Anterior cingulate cortex (tissue), 58 donors: ENCODE measurements at regions not wholly inside any gene's neighbourhood (a gene's known extent, or its start where the extent isn't known, plus 50 kb on each side); places are given as distances from the start of the nearest gene placed in this dataset.
A peak's percentile ranks its signal among the peaks of the same experiment; 100 is the strongest.
"Not testable (repeated sequence)": the region's sequence is repeated elsewhere in the genome, so short reads cannot be mapped to it uniquely, and the experiment has no call there.

ENCODE experiments used
- DNase-seq, 58 donors: peaks; one replicate each; lab custom pipeline; 2025; lab: John Stamatoyannopoulos, UW

DNA sequence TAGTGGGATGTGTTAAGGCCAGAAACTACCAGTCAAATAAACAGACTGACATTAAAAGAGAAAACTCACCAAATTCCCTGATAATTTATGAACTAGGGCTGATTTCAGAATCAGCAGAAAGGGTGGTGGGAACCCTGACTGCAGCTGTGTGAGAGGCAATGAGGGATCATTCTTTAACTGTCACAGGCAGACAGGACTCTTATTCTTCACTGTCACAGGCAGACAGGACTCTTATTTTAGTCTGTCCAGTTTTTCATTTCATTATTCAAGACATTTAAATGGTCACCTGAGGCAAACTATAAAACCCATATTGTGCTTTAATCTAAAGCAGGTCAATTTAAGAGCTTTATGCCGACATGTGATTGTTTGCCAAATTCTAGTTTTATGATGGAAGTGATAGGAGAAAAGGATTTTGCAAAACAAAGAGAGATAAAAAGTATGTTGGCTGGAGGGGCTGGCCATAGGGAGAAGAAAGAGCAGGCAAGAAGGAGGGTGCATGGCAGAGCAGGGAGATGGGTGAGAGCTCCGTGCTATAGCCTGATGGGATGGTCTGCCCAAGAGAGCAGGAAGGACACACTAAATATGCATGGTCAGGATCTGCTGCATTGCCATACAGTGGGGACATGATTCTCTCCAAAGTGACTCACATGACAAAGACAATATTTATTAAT lies 366.8 kb downstream of the ANAPC1 start:
- DNase-seq = not testable (repeated sequence)

DNA sequence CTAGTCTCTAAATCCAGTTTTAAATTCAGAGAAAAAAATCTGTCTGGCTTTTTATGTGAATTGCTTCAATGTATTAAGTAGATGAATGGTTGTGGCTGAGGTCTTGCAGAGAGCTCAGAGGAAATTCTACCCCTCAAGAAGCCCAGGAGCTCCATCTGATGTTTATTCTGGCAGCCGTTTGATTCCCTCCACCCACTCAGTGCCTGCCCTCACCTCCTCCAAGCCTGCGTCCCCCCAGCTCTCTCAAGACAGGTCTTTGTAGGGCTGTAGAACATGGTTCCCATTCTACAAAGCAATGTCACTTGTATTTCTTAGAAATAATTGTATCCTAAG lies 366.3 kb downstream of the ANAPC1 start:
- DNase-seq = not testable (repeated sequence)

DNA sequence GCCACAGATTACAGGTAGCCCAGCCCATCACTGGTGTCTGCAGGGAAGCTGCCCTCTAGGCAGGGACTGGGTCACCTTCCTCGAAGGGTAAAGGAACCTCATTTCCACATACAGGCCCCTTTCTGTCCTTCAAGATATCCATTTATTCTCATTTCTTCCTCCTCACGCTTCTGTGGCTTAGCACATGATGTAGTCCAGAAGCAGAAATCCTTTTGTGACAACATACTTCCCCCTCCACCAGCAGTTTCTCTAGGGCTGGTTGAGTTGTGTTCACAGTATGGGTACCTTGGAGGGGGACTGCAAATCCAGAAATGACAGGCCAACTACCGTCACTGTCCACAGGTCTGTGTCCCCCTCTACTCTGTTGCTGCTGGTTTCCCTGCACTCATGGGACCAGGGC lies 364.9 kb downstream of the ANAPC1 start:
- DNase-seq = no peak

DNA sequence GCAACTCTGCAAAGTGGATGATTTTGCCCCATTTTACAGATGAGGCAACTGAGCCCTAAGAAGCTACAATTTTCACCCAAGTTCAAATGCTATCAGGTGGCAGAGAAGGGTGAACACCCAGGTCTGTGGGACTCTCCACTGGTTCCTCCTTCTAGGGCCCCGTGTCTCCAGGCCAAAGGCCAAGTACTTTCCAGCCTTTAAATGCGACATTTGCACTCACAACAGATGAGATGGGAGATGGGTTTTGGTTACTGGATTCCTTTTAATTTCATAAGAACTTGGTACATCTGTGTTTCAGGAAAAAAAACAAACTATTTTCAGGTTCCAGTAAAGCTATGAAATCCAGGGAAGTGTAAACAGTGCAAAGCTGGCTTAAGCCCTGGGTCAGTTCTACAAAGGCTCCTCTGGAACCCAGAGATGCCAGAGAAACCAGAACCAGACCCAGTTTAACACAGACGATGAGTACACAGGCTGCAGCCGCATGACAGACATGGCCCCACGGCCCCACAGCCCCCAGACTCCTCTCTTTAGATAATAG lies 361.7 kb downstream of the ANAPC1 start:
- no peak for DNase-seq

DNA sequence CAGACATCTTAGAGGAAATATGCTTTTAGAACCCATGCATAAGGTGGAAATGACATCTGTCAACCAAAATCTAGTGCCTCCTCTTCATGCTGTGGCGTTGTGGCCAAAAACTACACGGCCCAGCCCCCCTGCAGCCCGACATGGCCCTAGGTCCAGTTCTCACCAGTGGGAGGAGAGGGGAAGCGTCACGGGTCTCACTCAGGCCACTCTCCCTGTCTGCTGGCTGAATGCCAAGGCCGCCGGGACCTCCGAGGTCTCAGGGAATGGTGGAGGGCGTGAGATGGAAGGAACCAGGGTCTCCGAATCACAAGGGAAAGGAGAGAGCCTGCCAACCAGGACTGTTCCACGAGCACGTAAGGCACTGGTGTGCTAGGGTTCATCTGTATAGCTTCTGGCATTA lies 361.0 kb downstream of the ANAPC1 start:
- DNase-seq = no peak

DNA sequence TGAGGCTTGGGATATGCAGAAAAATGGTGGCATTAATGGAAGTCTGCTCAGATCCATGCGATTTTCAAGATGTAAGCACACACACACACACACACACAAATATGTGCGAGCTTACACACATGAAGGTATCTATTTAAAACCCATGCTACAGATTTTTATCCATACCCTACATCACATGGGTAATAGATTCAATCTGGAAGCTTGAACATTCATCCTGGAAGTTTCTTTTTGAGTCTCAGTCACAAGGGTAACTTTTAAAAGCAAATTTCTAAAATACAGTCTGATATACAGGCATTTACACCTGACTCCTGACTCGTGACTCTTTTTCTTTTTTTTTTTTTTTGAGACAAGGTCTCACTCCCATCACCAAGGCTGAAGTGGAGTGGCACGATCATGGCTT lies 359.0 kb downstream of the ANAPC1 start:
- DNase-seq = not testable (repeated sequence)

DNA sequence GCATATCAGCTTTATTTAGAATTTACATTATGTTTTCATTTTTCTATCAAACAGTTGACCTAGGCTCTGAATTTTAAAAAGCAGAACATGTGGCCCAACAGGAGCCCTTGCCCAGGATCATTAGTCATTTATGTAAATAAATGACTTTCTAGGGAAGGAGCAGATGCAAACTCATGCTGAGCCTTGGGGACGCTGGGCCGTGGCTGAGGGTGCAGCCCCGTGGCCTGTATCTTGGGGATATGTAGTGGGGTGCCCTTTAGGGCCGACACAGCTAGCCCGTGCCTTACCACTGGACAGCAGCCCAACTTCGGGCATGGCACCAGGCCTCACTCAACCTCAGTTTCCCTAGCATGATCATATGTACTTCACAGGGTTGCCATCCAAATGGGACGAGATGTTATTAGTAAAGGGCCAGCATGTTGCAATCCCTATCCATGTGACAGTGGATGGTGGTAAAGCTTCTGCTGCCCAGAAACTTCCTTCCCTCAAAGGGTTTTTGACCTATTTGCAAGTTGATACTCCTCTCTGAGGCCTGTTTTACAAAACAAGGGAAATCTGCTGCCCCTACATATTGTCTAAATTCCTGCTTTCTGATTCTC lies 357.9 kb downstream of the ANAPC1 start:
- DNase-seq = not testable (repeated sequence)

DNA sequence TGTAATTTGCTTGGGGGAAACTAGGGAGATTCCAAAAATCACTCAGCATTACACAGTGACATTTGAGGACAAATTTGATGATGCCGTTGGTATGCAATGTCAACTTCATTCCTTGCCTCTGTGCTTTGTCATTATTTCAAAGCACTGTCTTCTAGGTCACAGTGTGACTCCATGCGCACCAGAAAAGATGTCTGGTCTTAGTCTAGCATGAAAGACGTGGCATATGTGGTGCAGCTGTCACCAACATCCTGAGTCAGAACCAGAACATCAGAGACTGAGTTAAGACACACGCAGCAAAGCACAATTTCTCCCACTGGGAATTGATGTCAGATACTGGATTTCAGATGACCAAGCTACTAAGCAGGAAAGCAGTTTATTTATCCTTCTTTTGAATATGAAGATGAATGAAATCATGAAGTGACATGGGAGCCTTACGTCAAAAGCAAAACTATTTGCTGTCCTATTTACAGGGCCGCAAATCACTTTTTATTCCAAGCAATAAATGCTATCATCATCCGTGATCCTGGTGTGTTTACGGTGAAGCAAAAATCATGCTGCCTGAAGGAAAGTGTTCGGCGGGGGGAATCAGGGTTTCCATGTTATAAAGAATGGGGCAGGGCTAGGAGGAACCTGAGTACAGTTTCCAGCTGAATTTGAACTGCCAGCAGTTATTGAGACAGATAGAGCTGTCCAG lies 356.1 kb downstream of the ANAPC1 start:
- DNase-seq = not testable (repeated sequence)

DNA sequence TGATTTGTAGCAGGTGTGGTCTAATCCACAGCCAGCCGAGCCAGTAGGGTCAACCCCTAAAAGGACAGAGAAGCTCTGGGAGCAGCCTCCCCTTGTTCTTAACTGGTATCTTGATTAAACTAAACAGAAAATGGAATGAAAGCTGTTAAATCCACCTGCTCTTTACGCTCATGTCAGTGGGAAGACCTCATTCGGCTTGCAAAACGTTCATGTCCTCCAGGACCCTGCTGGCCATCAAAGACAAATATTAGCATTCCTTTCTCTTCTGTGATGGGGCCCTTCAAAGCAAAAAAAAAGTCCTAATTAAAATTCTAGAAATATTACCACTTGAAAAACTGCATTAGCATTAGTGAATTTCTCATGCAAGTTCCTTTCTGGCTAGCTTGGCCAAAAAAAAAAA lies 355.0 kb downstream of the ANAPC1 start:
- DNase-seq = not testable (repeated sequence)

DNA sequence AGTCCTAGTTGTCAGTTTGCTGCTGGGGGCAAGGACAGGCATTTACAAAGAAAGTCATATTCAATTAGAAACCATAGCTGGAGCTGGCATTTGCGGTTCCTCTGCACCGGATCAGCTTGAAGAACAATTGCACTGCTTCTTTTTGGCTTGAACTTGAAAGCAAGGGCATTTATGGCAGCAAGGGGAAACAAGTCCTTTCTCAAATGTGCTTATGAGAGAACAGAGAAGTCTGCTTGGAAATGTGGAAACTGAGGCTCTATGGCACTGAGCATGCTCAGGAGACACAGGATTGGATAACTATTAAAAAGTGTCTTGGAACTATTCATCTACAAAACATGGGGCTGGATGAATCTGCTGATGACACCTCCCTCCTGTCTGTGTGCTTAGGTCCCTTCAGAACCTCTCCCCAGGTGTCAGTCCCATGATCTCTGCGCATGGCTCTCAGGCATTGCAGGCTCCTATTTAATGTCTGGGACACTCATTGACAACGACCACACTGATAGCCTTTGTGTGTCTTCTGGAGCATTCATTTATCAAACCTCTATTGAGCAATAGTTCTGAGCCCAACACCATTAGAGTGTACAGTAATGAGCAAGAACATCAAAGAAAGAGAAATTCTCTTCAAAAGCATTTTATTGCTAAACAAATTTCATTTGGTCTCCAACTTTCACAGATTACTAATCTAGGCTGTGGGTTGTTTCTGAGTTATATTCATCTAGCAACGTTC lies 353.6 kb downstream of the ANAPC1 start:
- DNase-seq = not testable (repeated sequence)

DNA sequence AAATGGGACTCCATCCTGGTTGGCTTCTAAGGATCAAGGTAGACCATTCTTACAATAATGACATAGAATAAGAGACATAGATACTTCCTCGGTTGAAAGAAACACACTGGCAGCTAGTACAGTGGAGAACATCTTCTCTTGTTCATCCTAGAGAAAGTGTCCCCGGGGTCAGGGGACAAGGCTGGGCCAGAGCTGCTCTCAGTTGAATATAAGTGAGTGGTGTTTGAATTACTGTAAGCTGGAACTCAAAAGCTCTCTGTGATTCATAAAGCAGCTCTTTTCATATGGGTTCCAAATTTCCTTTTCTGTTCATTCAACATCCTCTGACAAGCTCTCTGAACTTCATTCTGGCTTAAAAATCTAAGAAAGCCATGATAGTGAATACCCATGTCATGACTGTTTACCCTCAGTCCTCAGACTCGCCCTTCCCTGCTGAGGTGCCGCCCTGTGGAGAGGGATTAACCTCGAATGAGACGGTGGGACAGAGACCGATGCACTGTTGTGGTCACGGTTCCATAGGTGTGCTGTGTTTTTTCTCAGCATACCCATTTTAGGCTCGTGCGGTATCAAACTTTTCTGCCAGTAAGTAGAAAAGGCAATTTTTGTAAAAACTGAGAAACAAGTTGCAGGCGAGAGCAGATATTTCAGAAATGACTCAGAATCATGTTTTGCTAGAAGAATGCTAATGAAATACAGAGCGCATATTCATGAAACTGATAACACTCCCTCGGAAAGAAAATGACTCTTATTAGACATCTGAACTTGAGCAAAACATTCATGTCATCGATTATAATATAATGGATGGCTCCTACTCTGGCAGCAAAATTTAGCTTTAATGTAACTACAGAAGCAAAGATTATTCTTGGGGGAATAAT lies 351.1 kb downstream of the ANAPC1 start:
- DNase-seq = not testable (repeated sequence)

DNA sequence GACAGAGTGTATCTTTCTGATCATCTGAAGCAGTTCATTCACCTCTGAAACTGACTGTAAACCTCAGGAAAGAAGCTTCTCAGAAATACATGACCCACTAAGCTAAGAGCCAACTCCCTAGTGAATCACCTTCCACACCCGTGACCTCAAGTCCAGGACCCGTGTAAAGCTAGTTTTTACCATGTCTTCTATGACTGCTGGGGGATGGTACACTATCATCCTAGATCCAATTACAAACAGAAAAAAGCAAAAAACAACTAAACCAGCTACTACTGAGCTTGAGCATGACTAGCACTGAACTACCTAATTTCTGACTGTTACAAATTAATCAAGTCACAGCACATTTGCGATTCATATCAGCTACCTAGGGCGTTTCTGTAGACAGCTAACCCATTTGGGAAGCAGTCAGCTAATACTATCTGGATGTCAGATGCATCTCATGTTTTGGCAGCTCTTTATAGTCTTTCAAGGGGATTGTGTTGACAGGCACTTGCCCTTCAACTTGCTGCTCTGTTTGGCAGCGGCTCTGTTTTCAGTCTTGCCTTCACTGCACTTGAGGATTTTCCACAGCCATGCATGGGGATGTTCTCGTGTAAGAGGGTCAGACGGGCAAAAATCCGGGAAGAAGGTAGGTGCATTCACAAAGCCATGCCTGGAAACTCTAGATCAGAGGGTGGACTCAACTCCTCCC lies 350.3 kb downstream of the ANAPC1 start:
- DNase-seq = not testable (repeated sequence)

DNA sequence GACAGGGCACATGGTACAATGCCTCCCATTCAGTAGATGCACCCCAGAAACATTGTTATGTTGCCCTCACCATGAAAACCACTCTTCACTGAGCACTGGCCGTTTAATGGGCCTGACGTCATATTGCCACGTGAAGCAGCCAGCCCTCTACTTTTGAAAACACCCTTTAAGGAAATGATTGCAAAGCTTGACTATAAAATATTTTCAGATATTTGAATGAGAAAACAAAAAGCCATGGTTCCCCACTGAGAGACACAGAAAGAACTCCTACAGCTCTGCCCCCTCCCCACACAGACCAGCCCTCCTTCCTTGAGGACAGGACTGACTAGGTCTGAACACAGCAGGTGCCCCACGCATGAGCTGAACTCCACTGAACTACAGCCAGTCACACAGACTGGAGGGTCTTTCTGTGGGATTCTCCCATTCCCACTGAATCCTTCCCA lies 349.1 kb downstream of the ANAPC1 start:
- DNase-seq = peak in 7 of 58 donors; percentile 1 to 28 (median 15)

DNA sequence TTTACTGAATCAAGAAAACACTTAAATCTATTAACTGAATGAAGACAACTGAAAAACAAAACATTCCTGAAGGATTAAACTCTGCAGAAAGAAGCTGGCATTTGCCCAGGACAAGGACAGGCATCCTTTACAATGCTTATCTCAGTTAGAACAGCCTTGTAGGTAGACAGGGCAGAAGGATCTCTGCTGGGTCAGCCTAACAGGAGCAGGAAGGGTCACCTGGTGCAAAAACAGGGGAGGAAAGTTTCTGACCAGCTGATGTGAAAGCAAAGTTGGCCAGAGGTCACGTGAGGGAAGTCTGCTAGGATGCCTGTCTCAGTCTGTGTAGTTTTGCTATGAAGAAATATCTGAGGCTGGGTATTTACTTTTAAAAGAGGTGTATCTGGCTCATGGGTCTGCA lies 348.6 kb downstream of the ANAPC1 start:
- DNase-seq = no peak

DNA sequence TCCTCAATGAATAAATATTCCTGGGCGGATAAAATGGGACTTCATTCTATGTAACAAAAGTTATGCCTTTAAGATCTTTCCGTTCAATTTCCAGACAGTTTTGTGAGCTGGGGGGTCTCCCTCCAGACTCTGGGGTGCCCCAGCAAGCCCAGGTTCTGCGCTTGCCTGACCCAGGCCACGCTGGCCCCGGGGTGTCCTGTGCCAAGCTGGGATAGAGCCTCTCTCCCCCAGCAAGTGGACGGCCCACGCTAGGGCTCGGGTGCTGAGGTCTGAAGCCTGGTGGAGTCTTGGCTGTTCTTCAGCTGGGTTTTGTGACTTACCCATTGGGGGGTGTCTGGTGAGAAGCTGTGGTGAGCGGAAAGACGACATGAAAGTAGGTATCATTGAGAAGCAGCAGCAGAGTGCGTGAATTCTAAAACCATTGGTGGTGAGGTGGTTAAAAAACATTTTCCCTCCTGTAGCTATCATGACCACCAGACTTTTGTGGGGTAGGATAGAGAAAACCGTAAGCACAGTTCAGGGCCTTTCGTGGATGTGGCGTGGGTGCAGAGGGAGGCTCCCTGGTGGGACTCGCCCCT lies 346.8 kb downstream of the ANAPC1 start:
- DNase-seq = no peak

DNA sequence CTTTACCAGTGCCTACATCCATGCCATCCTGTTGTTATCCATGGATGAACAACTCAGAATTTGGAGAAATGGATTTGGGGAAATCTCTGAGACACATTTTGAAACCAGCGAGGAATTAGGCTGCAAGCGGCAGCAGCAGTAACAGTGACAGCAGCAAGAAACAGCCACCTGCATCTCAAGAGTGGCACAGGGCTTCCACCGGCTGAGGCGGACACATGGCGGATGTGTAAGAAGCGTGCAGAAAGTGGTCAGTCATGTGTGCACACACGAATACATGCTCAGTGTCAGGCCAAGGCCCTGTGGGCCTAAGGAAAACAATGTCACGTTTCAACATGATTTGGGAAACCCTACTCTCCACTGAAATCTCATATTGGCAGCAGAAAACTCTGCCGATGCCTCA lies 344.0 kb downstream of the ANAPC1 start:
- not testable (repeated sequence) for DNase-seq

DNA sequence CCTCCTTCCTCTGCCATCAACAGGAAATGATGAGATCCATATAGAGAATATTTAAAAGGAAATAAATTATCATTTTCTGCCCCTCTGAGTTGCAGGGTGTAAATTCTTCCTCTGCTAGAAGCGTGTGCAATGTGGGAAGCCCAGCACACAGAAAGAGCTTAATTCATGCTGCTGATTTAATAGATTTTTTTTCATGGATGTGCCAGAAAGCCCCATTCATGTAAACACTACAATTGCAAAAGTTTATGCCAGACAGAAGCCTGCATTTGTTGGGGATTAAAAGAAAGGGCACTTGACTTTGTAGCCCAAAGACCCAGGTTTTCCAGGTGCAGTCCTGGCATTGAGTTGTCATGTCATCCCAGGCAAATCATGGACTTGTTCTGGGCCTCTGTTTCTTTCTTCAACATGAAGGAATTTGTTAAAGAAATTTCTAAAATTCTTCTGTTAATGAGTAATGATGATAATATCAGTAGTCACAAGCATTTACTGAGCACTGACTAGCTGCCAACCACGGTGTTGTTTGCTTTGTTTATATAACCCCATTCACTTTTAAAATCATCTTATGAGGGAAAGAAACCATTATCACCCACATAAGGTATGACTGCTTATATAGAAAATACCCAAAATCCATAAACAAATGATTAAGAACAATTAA lies 341.7 kb downstream of the ANAPC1 start:
- not testable (repeated sequence) for DNase-seq

DNA sequence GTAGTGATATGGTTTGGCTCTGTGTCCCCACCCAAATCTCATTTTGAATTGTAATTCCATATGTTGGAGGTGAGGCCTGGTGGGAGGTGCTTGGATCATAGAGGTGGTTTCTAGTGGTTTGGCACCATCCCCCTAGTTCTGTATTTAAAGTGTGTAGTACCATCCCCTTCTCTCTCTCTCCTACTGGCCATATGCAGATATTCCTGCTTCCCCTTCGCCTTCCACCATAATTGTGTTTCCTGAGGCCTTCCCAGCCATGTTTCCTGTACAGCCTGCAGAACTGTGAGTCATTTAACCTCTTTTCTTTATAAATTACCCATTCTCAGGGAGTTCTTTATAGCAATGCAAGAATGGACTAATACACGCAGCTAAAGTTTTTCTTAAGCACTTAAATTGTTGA lies 340.0 kb downstream of the ANAPC1 start:
- not testable (repeated sequence) for DNase-seq
